Effector CD8-positive, alpha-beta T cell (primary cell): ENCODE measurements at regions not wholly inside any gene's neighbourhood (a gene's known extent, or its start where the extent isn't known, plus 50 kb on each side); places are given as distances from the start of the nearest gene placed in this dataset.
"Not testable (repeated sequence)": the region's sequence is repeated elsewhere in the genome, so short reads cannot be mapped to it uniquely, and the experiment has no call there.

Source experiments
- DNase-seq: peaks from one replicate; lab custom pipeline; 2025; lab: John Stamatoyannopoulos, UW

- no peak for DNase-seq
These were observed 277.3 kb downstream of the VRK1 start for GRCh38 chr14:97074456-97074855.

- DNase-seq: no peak
These were observed 277.7 kb downstream of the VRK1 start for GRCh38 chr14:97074856-97075255.

GRCh38 chr14:97077253-97077653 lies 280.1 kb downstream of the VRK1 start:
- DNase-seq: no peak

GRCh38 chr14:97077687-97078086 lies 280.5 kb downstream of the VRK1 start:
- DNase-seq: no peak

- no peak for DNase-seq
These were observed 283.8 kb downstream of the VRK1 start for GRCh38 chr14:97080991-97081390.

- DNase-seq: no peak
These were observed 298.1 kb downstream of the VRK1 start for GRCh38 chr14:97095269-97095668.

- DNase-seq: no peak
These were observed 300.1 kb downstream of the VRK1 start for GRCh38 chr14:97097296-97097695.

- no peak for DNase-seq
These were observed 303.1 kb downstream of the VRK1 start for GRCh38 chr14:97100306-97100705.

- no peak for DNase-seq
These were observed 304.4 kb downstream of the VRK1 start for GRCh38 chr14:97101561-97101960.

GRCh38 chr14:97104029-97104428 lies 306.8 kb downstream of the VRK1 start:
- no peak for DNase-seq

- DNase-seq: no peak
These were observed 309.0 kb downstream of the VRK1 start for GRCh38 chr14:97106166-97106565.

GRCh38 chr14:97106609-97107008 lies 309.4 kb downstream of the VRK1 start:
- DNase-seq: no peak

GRCh38 chr14:97107080-97107479 lies 309.9 kb downstream of the VRK1 start:
- DNase-seq: no peak

GRCh38 chr14:97107760-97108159 lies 310.6 kb downstream of the VRK1 start:
- no peak for DNase-seq

GRCh38 chr14:97109234-97109633 lies 312.1 kb downstream of the VRK1 start:
- no peak for DNase-seq

- no peak for DNase-seq
These were observed 316.2 kb downstream of the VRK1 start for GRCh38 chr14:97113339-97113738.

GRCh38 chr14:97116546-97116945 lies 319.4 kb downstream of the VRK1 start:
- DNase-seq: no peak

- DNase-seq: no peak
These were observed 320.5 kb downstream of the VRK1 start for GRCh38 chr14:97117693-97118092.

- no peak for DNase-seq
These were observed 323.0 kb downstream of the VRK1 start for GRCh38 chr14:97120204-97120603.

GRCh38 chr14:97120611-97121031 lies 323.4 kb downstream of the VRK1 start:
- no peak for DNase-seq

GRCh38 chr14:97129639-97130038 lies 332.5 kb downstream of the VRK1 start:
- no peak for DNase-seq

GRCh38 chr14:97135847-97136246 lies 338.7 kb downstream of the VRK1 start:
- DNase-seq: not testable (repeated sequence)

- no peak for DNase-seq
These were observed 340.5 kb downstream of the VRK1 start for GRCh38 chr14:97137705-97138104.

GRCh38 chr14:97138801-97139200 lies 341.6 kb downstream of the VRK1 start:
- no peak for DNase-seq

GRCh38 chr14:97143011-97143410 lies 345.8 kb downstream of the VRK1 start:
- DNase-seq: no peak
